Mammary epithelial cell (primary cell): ENCODE measurements at regions not wholly inside any gene's neighbourhood (a gene's known extent, or its start where the extent isn't known, plus 50 kb on each side); places are given as distances from the start of the nearest gene placed in this dataset.

Source experiments
- EZH2 ChIP-seq: IDR thresholded peaks from 2 replicates; pipeline ENCODE4 v1.6.1; 2012; ENCODE audit warnings: low read length, inconsistent platforms, borderline replicate concordance
- TF ChIP-seq, protein P1 (sequence below), 2 donors: IDR thresholded peaks in 1 of 2; conservative IDR thresholded peaks in 1 of 2; 2 replicates each; pipeline ENCODE4 v1.5.1; 2011 to 2012; ENCODE audit warnings: inconsistent platforms in 2 of 2, low read length in 2 of 2, mild to moderate bottlenecking in 2 of 2, control low read depth in 1 of 2, low read depth in 1 of 2; ENCODE audit not compliant: insufficient read depth in 1 of 2; ENCODE audit errors: extremely low read depth in 1 of 2

DNA sequence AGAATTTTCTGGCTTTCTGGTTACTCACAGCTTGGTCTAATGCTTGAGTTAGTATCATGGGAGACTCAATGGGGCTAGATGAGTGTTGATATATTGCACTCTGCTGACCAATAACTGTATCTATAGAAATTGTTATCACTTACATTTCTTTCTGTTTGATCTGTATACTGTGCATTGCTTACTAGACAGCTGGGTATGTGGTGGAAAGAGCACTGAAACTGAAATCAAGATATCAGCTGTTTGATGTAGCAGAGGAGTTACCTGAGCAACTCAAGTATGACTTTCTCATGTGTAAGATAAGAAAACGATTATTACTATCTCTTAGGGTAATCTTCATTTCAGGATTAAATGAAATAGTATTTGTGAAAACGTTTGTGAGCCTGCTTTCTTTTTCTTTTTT is 183.0 kb downstream of the SLC15A5 start:
- TF ChIP-seq, protein P1, sequence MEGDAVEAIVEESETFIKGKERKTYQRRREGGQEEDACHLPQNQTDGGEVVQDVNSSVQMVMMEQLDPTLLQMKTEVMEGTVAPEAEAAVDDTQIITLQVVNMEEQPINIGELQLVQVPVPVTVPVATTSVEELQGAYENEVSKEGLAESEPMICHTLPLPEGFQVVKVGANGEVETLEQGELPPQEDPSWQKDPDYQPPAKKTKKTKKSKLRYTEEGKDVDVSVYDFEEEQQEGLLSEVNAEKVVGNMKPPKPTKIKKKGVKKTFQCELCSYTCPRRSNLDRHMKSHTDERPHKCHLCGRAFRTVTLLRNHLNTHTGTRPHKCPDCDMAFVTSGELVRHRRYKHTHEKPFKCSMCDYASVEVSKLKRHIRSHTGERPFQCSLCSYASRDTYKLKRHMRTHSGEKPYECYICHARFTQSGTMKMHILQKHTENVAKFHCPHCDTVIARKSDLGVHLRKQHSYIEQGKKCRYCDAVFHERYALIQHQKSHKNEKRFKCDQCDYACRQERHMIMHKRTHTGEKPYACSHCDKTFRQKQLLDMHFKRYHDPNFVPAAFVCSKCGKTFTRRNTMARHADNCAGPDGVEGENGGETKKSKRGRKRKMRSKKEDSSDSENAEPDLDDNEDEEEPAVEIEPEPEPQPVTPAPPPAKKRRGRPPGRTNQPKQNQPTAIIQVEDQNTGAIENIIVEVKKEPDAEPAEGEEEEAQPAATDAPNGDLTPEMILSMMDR (conservative IDR thresholded peaks at IDR 0.05 in 1 of 2, IDR thresholded peaks at IDR 0.05 in 1 of 2; ENCODE audit: extremely low read depth in 1 of 2, insufficient read depth in 1 of 2, low read depth in 1 of 2, low read length in 2 of 2): no peak
- no peak for TF ChIP-seq EZH2
